Loucy (cell line): ENCODE measurements at regions not wholly inside any gene's neighbourhood (a gene's known extent, or its start where the extent isn't known, plus 50 kb on each side); places are given as distances from the start of the nearest gene placed in this dataset.
A peak's percentile ranks its signal among the peaks of the same experiment; 100 is the strongest.

Experiments
- H2AFZ ChIP-seq: fragments of 200-600 bp; sonication (generic); 2 replicates; pipeline ENCODE4 v1.6.0; 2016; ENCODE audit warnings: antibody characterized with exemption, mild to moderate bottlenecking, low read length, moderate library complexity
- H3F3A ChIP-seq: fragments of 200-600 bp; 2 replicates; pipeline ENCODE4 v1.6.0; 2016; ENCODE audit warnings: antibody characterized with exemption, low read depth, mild to moderate bottlenecking
- H3K27me3 ChIP-seq: fragments of 200-600 bp; sonication (generic); 2 replicates; pipeline ENCODE4 v1.6.1; 2014; ENCODE audit warnings: low read length, mild to moderate bottlenecking; ENCODE audit not compliant: insufficient read depth, poor library complexity, severe bottlenecking
- H3K36me3 ChIP-seq: fragments of 200-600 bp; sonication (generic); 2 replicates; pipeline ENCODE4 v1.6.1; 2016; ENCODE audit warnings: low read length; ENCODE audit not compliant: insufficient read depth
- H3K4me1 ChIP-seq: fragments of 200-600 bp; sonication (generic); 2 replicates; pipeline ENCODE4 v1.5.1; 2014; ENCODE audit warnings: low read length, mild to moderate bottlenecking; ENCODE audit not compliant: insufficient read depth, poor library complexity, severe bottlenecking
- H3K4me2 ChIP-seq: fragments of 200-600 bp; sonication (generic); 2 replicates; pipeline ENCODE4 v1.6.0; 2014; ENCODE audit warnings: antibody characterized with exemption, low read length, low read depth, mild to moderate bottlenecking; ENCODE audit not compliant: poor library complexity, severe bottlenecking
- H3K4me3 ChIP-seq: fragments of 200-600 bp; sonication (generic); 2 replicates; pipeline ENCODE4 v1.5.1; 2014; ENCODE audit warnings: low read length, mild to moderate bottlenecking, mixed read lengths; ENCODE audit not compliant: poor library complexity, severe bottlenecking
- H3K79me2 ChIP-seq: fragments of 200-600 bp; sonication (generic); 2 replicates; pipeline ENCODE4 v1.6.1; 2014; ENCODE audit warnings: low read length; ENCODE audit not compliant: insufficient read depth
- H3K9ac ChIP-seq: fragments of 200-600 bp; sonication (generic); 2 replicates; pipeline ENCODE4 v1.6.0; 2014; ENCODE audit warnings: mild to moderate bottlenecking, low read depth, low read length, moderate library complexity; ENCODE audit not compliant: poor library complexity, severe bottlenecking
- H3K9me2 ChIP-seq: fragments of 200-600 bp; sonication (generic); replicated peaks from 2 replicates; pipeline ENCODE4 v1.6.1; 2016; ENCODE audit warnings: low read depth, low read length, mixed read lengths
- H3K9me3 ChIP-seq: fragments of 200-600 bp; sonication (generic); 2 replicates; pipeline ENCODE4 v1.6.1; 2014; ENCODE audit warnings: mild to moderate bottlenecking, antibody characterized with exemption, low read length, low read depth; ENCODE audit not compliant: insufficient read depth
- H4K20me1 ChIP-seq: fragments of 200-600 bp; sonication (generic); 2 replicates; pipeline ENCODE4 v1.6.0; 2014; ENCODE audit warnings: antibody characterized with exemption, low read length, mild to moderate bottlenecking; ENCODE audit not compliant: insufficient read depth, poor library complexity, severe bottlenecking
- CTCF ChIP-seq: fragments of 200-600 bp; sonication (generic); conservative IDR thresholded peaks from 2 replicates; pipeline ENCODE4 v1.5.1; 2014; ENCODE audit warnings: mild to moderate bottlenecking, antibody characterized with exemption, low read length
- EZH2phosphoT487 ChIP-seq: fragments of 200-600 bp; IDR thresholded peaks from 2 replicates; pipeline ENCODE4 v1.6.1; 2018; ENCODE audit warnings: antibody characterized with exemption, mild to moderate bottlenecking, moderate library complexity, borderline replicate concordance

GRCh38 chr2:188909036-188909435 is 65.1 kb upstream of the COL3A1 start:
- Histone ChIP-seq H2AFZ (no peak overlapping the region), H3K79me2 (no peaks in the 10 kb centered on the region), H3K4me2 (no peak overlapping the region), H3K9ac (no peak overlapping the region), H3K4me3 (no peak overlapping the region), H3K9me2 (no peaks in the 10 kb centered on the region), H3K27me3 (no peaks in the 10 kb centered on the region), H3F3A (no peaks in the 10 kb centered on the region), H3K36me3 (no peaks in the 10 kb centered on the region), H3K4me1 (no peaks in the 10 kb centered on the region), H3K9me3 (no peaks in the 10 kb centered on the region), H4K20me1 (no peaks in the 10 kb centered on the region)
- TF ChIP-seq CTCF (no peak), EZH2phosphoT487 (no peak)

GRCh38 chr2:188916736-188917135 is 57.4 kb upstream of the COL3A1 start:
- Histone ChIP-seq H3K27me3 (no peaks in the 10 kb centered on the region), H3K4me1 (no peaks in the 10 kb centered on the region), H3K4me3 (no peak overlapping the region), H3F3A (no peaks in the 10 kb centered on the region), H3K9me2 (no peaks in the 10 kb centered on the region), H3K36me3 (no peaks in the 10 kb centered on the region), H3K79me2 (no peaks in the 10 kb centered on the region), H2AFZ (no peak overlapping the region), H3K9me3 (no peaks in the 10 kb centered on the region), H4K20me1 (no peaks in the 10 kb centered on the region), H3K4me2 (no peak overlapping the region), H3K9ac (no peak overlapping the region)
- TF ChIP-seq CTCF (no peak), EZH2phosphoT487 (no peak)

- no peak for TF ChIP-seq EZH2phosphoT487
- TF ChIP-seq CTCF: no peak
Measured at GRCh38 chr2:188917632-188918031, 56.5 kb upstream of the COL3A1 start.

More at GRCh38 chr2:188917632-188918031, 56.5 kb upstream of the COL3A1 start:
- Histone ChIP-seq H3K4me3 (no peak overlapping the region), H3K9ac (no peak overlapping the region), H2AFZ (0 out of 2 replicates have a peak overlapping the region, but pooled peaks have one; percentile 31), H3K9me2 (no peaks in the 10 kb centered on the region), H3K4me1 (no peaks in the 10 kb centered on the region), H3F3A (no peaks in the 10 kb centered on the region), H3K27me3 (no peaks in the 10 kb centered on the region), H3K9me3 (no peaks in the 10 kb centered on the region), H3K4me2 (no peak overlapping the region), H3K79me2 (no peaks in the 10 kb centered on the region), H3K36me3 (no peaks in the 10 kb centered on the region), H4K20me1 (no peaks in the 10 kb centered on the region)
